Endothelial cell of umbilical vein (primary cell): ENCODE measurements at regions not wholly inside any gene's neighbourhood (a gene's known extent, or its start where the extent isn't known, plus 50 kb on each side); places are given as distances from the start of the nearest gene placed in this dataset.

Source experiments
- BruUV-seq: library from RNA; stranded (reverse); fragments of 400-500 nt; replicated peaks from 2 replicates; lab custom pipeline; 2021; lab: Mats Ljungman, UMichigan
- CTCF ChIA-PET: fragments of 300-600, 350-600 bp; sonication (Branson Sonifier 250); formaldehyde crosslinking; loops from one replicate; lab custom pipeline; 2021; ENCODE audit warnings: antibody characterized with exemption, inconsistent platforms; lab: Charles Lee
- POLR2A ChIA-PET: fragments of 300-600, 350-600 bp; sonication (Branson Sonifier 250); formaldehyde crosslinking; loops from one replicate; lab custom pipeline; 2021; ENCODE audit warnings: antibody characterized with exemption, inconsistent platforms; lab: Charles Lee
- DNase-seq: peaks from one replicate; pipeline ENCODE4 v3.0.0-alpha.2; 2011; ENCODE audit warnings: low read depth, low spot score
- FAIRE-seq: peaks from 2 replicates; lab custom pipeline; 2011; peaks lifted over from hg19 to GRCh38; lab: Jason Lieb, UNC
- H2AFZ ChIP-seq: 2 replicates; pipeline ENCODE4 v1.6.0; 2012; ENCODE audit warnings: low read depth, low read length, control low read depth, inconsistent platforms
- H3K27ac ChIP-seq: 2 replicates; pipeline ENCODE4 v1.5.1; 2011; ENCODE audit warnings: low read depth, mild to moderate bottlenecking, control low read depth, low read length, moderate library complexity; ENCODE audit not compliant: insufficient read depth
- H3K27me3 ChIP-seq, 2 experiments: 2 replicates each; pipeline versions ENCODE4 v1.6.0 to v1.6.1; 2011; ENCODE audit warnings: low read length in 2 of 2, mixed read lengths in 1 of 2; ENCODE audit not compliant: control insufficient read depth in 2 of 2, insufficient read depth in 2 of 2
- H3K36me3 ChIP-seq, 2 experiments: 2 replicates in 1 of 2; 3 replicates in 1 of 2; pipeline ENCODE4 v1.5.1; 2011; ENCODE audit warnings: low read length in 2 of 2, mild to moderate bottlenecking in 1 of 2, moderate library complexity in 1 of 2; ENCODE audit not compliant: control insufficient read depth in 2 of 2, insufficient read depth in 2 of 2; ENCODE audit errors: extremely low read depth in 1 of 2
- H3K4me1 ChIP-seq: 3 replicates; pipeline ENCODE4 v1.5.1; 2011; ENCODE audit warnings: mild to moderate bottlenecking, low read length; ENCODE audit not compliant: control insufficient read depth, insufficient read depth; ENCODE audit errors: extremely low read depth
- H3K4me2 ChIP-seq: 2 replicates; pipeline ENCODE4 v1.6.1; 2011; ENCODE audit warnings: low read length, control low read depth, mixed read lengths; ENCODE audit not compliant: insufficient read depth
- H3K4me3 ChIP-seq, 3 experiments: fragments of 200-600 bp in 1 of 3; sonication (generic), shearing (Covaris generic) in 1 of 3; replicated peaks in 1 of 3; 2 replicates each; pipeline ENCODE4 v1.5.1; 2011 to 2016; ENCODE audit warnings: control low read depth in 3 of 3, low read length in 3 of 3, mild to moderate bottlenecking in 2 of 3, inconsistent platforms in 1 of 3, low read depth in 1 of 3, moderate library complexity in 1 of 3; ENCODE audit not compliant: insufficient read depth in 1 of 3
- H3K79me2 ChIP-seq: 2 replicates; pipeline ENCODE4 v1.6.0; 2012; ENCODE audit warnings: low read length, inconsistent platforms; ENCODE audit not compliant: control insufficient read depth, insufficient read depth
- H3K9ac ChIP-seq: replicated peaks from 2 replicates; pipeline ENCODE3; 2011; ENCODE audit warnings: low read length, control low read depth; ENCODE audit not compliant: insufficient read depth; ENCODE audit errors: extremely low read depth
- H3K9me1 ChIP-seq: replicated peaks from 3 replicates; pipeline ENCODE4 v1.6.0; 2011; ENCODE audit warnings: mild to moderate bottlenecking, low read length; ENCODE audit not compliant: control insufficient read depth, insufficient read depth; ENCODE audit errors: extremely low read depth
- H3K9me3 ChIP-seq: replicated peaks from 2 replicates; pipeline ENCODE4 v1.5.1; 2012; ENCODE audit warnings: low read length, inconsistent platforms; ENCODE audit not compliant: control insufficient read depth, insufficient read depth
- H4K20me1 ChIP-seq: replicated peaks from 2 replicates; pipeline ENCODE3; 2011; ENCODE audit warnings: mild to moderate bottlenecking, low read length; ENCODE audit not compliant: control insufficient read depth, insufficient read depth; ENCODE audit errors: extremely low read depth
- EZH2 ChIP-seq: IDR thresholded peaks from 2 replicates; pipeline ENCODE4 v1.6.1; 2012; ENCODE audit warnings: borderline replicate concordance, low read depth, mild to moderate bottlenecking, moderate library complexity, low read length, inconsistent platforms; ENCODE audit not compliant: severe bottlenecking
- FOS ChIP-seq: IDR thresholded peaks from 2 replicates; pipeline ENCODE4 v1.6.1; 2011; ENCODE audit warnings: mild to moderate bottlenecking, low read length, moderate library complexity, borderline replicate concordance; ENCODE audit not compliant: insufficient read depth
- GATA2 ChIP-seq: IDR thresholded peaks from 2 replicates; pipeline ENCODE4 v1.7.0; 2011; ENCODE audit warnings: low read depth, mild to moderate bottlenecking, moderate library complexity, mixed read lengths, low read length; ENCODE audit not compliant: insufficient read length, insufficient read depth
- JUN ChIP-seq: IDR thresholded peaks from 2 replicates; pipeline ENCODE4 v1.6.1; 2011; ENCODE audit warnings: borderline replicate concordance, low read depth; ENCODE audit not compliant: insufficient read length, insufficient read depth
- MYC ChIP-seq: IDR thresholded peaks from one replicate; pipeline ENCODE4 v1.6.1; 2011; ENCODE audit warnings: mild to moderate bottlenecking, low read depth, low read length
- POLR2A ChIP-seq: IDR thresholded peaks from 2 replicates; pipeline ENCODE4 v1.6.1; 2012; ENCODE audit warnings: low read depth, mild to moderate bottlenecking, control low read depth, low read length
- POLR2AphosphoS5 ChIP-seq: IDR thresholded peaks from 2 replicates; pipeline ENCODE4 v1.6.1; 2012; ENCODE audit warnings: low read depth, mild to moderate bottlenecking, control low read depth, low read length, moderate library complexity; ENCODE audit not compliant: insufficient read depth
- dilution Hi-C: fragments of 300-500 bp; cut with MboI; formaldehyde crosslinking; loops from one replicate; pipeline ENCODE4 v1.15.0; 2019; ENCODE audit warnings: low sequenced_read_pairs; ENCODE audit not compliant: extremely low pct_ligation_motif_present
- intact Hi-C: fragments of 100-400 bp; cut with micrococcal nuclease; formaldehyde crosslinking; loops from one replicate; pipeline ENCODE4 v1.10.0; 2022
- TF ChIP-seq, protein P1 (sequence below), 2 donors: IDR thresholded peaks; 1 replicate in 1 of 2; 2 replicates in 1 of 2; pipeline ENCODE4 v1.5.1; 2011; ENCODE audit warnings: low read length in 2 of 2, mild to moderate bottlenecking in 2 of 2, moderate library complexity in 2 of 2, control low read depth in 1 of 2, inconsistent platforms in 1 of 2, low read depth in 1 of 2; ENCODE audit not compliant: insufficient read depth in 1 of 2; ENCODE audit errors: extremely low read depth in 1 of 2
- TF ChIP-seq, protein P2 (sequence below): IDR thresholded peaks from 2 replicates; pipeline ENCODE4 v1.6.1; 2011; ENCODE audit not compliant: insufficient read depth, insufficient read length

DNA sequence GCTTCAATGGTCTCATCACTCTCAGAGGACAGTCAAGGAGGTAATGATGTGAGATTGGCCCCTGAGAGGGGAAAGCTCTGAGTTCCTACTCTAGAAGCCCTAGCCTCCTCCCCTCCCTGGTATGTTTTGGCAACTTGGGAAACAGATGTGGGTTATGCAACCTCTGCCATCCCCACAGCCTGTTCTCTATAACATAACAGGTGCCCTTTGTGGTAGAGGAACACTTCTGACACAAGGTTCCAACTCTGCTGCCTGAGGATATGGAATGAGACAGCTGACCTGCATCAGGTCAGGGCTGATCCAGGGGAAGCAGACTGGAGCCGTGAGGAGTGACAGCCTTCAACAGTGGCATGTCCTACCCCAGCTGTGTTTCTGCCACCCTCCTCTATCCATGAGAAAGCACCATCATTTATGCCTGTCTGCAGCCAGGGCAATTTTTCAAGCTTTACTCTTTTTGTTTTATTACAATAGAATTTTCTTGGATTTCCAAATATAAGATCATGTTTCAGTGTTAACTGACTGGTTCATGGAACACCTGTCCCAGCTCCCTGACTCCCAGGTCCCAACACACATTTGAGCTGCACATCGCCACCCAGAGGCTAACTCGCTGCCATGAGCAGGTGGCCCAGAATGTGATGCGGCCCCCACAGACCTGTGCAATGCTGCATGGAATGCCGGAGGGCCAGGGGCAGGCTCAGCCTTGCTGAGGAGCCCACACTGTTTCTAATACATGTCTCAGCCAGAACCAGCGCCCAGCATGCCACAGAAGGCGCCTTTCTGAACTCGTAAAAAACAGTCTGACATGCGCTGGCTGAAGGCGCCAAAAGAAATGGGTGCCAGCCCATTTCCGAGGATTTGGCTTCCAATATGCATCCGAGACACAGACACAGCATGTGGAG, 124.8 kb upstream of the CHST15 start:
- no peak for DNase-seq
- no peaks in the 10 kb centered on the region for H3K27me3 ChIP-seq
- ChIA-PET POLR2A (no interaction called here), CTCF (interaction anchor here (1.2 to 1.6 kb wide), 2 partner anchors 222 to 224 kb away, joined by 3 to 4 read pairs; no protein-coding TSS in a partner anchor)
- no TSS peak for BruUV-seq
- FAIRE-seq: no peak
- intact Hi-C loops (no loop called here), dilution Hi-C loops (no loop called here)
- no peaks in the 10 kb centered on the region for H3K9me3 ChIP-seq
- no peaks in the 10 kb centered on the region for H3K79me2 ChIP-seq
- no peaks in the 10 kb centered on the region for H3K36me3 ChIP-seq
- TF ChIP-seq FOS (no peak), JUN (no peak), POLR2AphosphoS5 (no peak), GATA2 (no peak), POLR2A (no peak), MYC (no peak), EZH2 (no peak)
- TF ChIP-seq, protein P1, sequence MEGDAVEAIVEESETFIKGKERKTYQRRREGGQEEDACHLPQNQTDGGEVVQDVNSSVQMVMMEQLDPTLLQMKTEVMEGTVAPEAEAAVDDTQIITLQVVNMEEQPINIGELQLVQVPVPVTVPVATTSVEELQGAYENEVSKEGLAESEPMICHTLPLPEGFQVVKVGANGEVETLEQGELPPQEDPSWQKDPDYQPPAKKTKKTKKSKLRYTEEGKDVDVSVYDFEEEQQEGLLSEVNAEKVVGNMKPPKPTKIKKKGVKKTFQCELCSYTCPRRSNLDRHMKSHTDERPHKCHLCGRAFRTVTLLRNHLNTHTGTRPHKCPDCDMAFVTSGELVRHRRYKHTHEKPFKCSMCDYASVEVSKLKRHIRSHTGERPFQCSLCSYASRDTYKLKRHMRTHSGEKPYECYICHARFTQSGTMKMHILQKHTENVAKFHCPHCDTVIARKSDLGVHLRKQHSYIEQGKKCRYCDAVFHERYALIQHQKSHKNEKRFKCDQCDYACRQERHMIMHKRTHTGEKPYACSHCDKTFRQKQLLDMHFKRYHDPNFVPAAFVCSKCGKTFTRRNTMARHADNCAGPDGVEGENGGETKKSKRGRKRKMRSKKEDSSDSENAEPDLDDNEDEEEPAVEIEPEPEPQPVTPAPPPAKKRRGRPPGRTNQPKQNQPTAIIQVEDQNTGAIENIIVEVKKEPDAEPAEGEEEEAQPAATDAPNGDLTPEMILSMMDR (IDR thresholded peaks at IDR 0.05; ENCODE audit: extremely low read depth in 1 of 2, insufficient read depth in 1 of 2, low read depth in 1 of 2, low read length in 2 of 2): no peak
- TF ChIP-seq, protein P2, sequence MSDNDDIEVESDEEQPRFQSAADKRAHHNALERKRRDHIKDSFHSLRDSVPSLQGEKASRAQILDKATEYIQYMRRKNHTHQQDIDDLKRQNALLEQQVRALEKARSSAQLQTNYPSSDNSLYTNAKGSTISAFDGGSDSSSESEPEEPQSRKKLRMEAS: no peak
- H3K9ac ChIP-seq: no peak overlapping the region
- no peaks in the 10 kb centered on the region for H3K9me1 ChIP-seq
- H3K4me1 ChIP-seq: peaks cover 9% of the 10 kb centered on the region
- no peak overlapping the region for H3K4me2 ChIP-seq
- H2AFZ ChIP-seq: no peak overlapping the region
- H3K4me3 ChIP-seq: no peak overlapping the region
- H4K20me1 ChIP-seq: no peaks in the 10 kb centered on the region
- no peak overlapping the region for H3K27ac ChIP-seq
